ENCODE measurements at regions not wholly inside any gene's neighbourhood (a gene's known extent, or its start where the extent isn't known, plus 50 kb on each side); places are given as distances from the start of the nearest gene placed in this dataset.
A peak's percentile ranks its signal among the peaks of the same experiment; 100 is the strongest.

DNA sequence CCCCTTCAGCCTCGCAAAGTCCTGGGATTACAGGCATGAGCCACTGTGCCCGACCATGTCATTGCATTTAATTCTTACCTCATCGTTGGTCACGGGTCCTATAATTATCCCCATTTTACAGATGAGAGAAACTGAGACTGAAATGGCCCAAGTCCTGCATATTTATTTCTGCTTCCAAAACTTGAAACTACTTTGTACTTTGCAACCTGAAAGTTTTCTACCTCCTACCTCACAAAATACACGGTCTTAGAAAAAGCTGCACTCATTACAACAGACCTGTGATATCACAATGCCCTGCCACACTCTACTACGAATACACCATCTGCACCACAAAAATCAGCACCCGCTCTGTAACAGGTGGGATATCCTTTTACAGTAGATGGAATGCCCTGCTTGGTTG, 189.1 kb downstream of the ADAMTS15 start:
- DNase-seq (ENCODE audit: low read depth, low spot score) (no peak), FAIRE-seq (no peak)
- dilution Hi-C loops (cut with MboI; ENCODE audit: extremely low pct_ligation_motif_present, low sequenced_read_pairs) = no loop called here
- Histone ChIP-seq H3K27me3 (ENCODE audit: control insufficient read depth, extremely low read depth, insufficient read depth, low read length) (no peaks in the 10 kb centered on the region), H3K9ac (ENCODE audit: control insufficient read depth, extremely low read depth, insufficient read depth, low read length) (no peak overlapping the region), H4K20me1 (ENCODE audit: control insufficient read depth, extremely low read depth, insufficient read depth, low read length) (no peaks in the 10 kb centered on the region), H3K36me3 (ENCODE audit: control insufficient read depth in 2 of 2, extremely low read depth in 1 of 2, insufficient read depth in 2 of 2, low read length in 2 of 2) (no peaks in the 10 kb centered on the region), H2AFZ (ENCODE audit: control insufficient read depth, low read length) (no peak overlapping the region), H3K4me1 (ENCODE audit: control insufficient read depth, extremely low read depth, insufficient read depth, low read length) (peaks cover 48% of the 10 kb centered on the region), H3K9me1 (ENCODE audit: control insufficient read depth, extremely low read depth, insufficient read depth, low read length) (no peaks in the 10 kb centered on the region), H3K4me2 (ENCODE audit: control insufficient read depth, extremely low read depth, insufficient read depth, low read depth, low read length) (no peak overlapping the region), H3K4me3 (ENCODE audit: control insufficient read depth in 2 of 3, extremely low read depth in 1 of 3, insufficient read depth in 2 of 3, low read depth in 1 of 3, low read length in 3 of 3) (no peak overlapping the region), H3K27ac (ENCODE audit: control insufficient read depth, insufficient read depth, low read length) (peak overlapping the region; percentile 5), H3K79me2 (ENCODE audit: control insufficient read depth, insufficient read depth, low read length) (no peaks in the 10 kb centered on the region), H3K9me3 (ENCODE audit: control insufficient read depth, low read depth, low read length) (no peaks in the 10 kb centered on the region)
- TF ChIP-seq, protein P1, sequence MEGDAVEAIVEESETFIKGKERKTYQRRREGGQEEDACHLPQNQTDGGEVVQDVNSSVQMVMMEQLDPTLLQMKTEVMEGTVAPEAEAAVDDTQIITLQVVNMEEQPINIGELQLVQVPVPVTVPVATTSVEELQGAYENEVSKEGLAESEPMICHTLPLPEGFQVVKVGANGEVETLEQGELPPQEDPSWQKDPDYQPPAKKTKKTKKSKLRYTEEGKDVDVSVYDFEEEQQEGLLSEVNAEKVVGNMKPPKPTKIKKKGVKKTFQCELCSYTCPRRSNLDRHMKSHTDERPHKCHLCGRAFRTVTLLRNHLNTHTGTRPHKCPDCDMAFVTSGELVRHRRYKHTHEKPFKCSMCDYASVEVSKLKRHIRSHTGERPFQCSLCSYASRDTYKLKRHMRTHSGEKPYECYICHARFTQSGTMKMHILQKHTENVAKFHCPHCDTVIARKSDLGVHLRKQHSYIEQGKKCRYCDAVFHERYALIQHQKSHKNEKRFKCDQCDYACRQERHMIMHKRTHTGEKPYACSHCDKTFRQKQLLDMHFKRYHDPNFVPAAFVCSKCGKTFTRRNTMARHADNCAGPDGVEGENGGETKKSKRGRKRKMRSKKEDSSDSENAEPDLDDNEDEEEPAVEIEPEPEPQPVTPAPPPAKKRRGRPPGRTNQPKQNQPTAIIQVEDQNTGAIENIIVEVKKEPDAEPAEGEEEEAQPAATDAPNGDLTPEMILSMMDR (optimal IDR thresholded peaks at IDR 0.05 in 1 of 3, IDR thresholded peaks at IDR 0.05 in 1 of 3, conservative IDR thresholded peaks at IDR 0.05 in 1 of 3; ENCODE audit: extremely low read depth in 1 of 3, insufficient read depth in 2 of 3, low read length in 3 of 3) = no peak
- no peak for TF ChIP-seq EZH2 (IDR thresholded peaks at IDR 0.05; ENCODE audit: low read length)

- Histone ChIP-seq H2AFZ (ENCODE audit: control insufficient read depth, low read length) (no peak overlapping the region), H3K4me3 (ENCODE audit: control insufficient read depth in 2 of 3, extremely low read depth in 1 of 3, insufficient read depth in 2 of 3, low read depth in 1 of 3, low read length in 3 of 3) (no peak overlapping the region), H3K4me2 (ENCODE audit: control insufficient read depth, extremely low read depth, insufficient read depth, low read depth, low read length) (no peak overlapping the region), H3K4me1 (ENCODE audit: control insufficient read depth, extremely low read depth, insufficient read depth, low read length) (peaks cover 48% of the 10 kb centered on the region), H3K79me2 (ENCODE audit: control insufficient read depth, insufficient read depth, low read length) (no peaks in the 10 kb centered on the region), H4K20me1 (ENCODE audit: control insufficient read depth, extremely low read depth, insufficient read depth, low read length) (no peaks in the 10 kb centered on the region), H3K9ac (ENCODE audit: control insufficient read depth, extremely low read depth, insufficient read depth, low read length) (no peak overlapping the region), H3K36me3 (ENCODE audit: control insufficient read depth in 2 of 2, extremely low read depth in 1 of 2, insufficient read depth in 2 of 2, low read length in 2 of 2) (no peaks in the 10 kb centered on the region), H3K9me1 (ENCODE audit: control insufficient read depth, extremely low read depth, insufficient read depth, low read length) (no peaks in the 10 kb centered on the region), H3K27me3 (ENCODE audit: control insufficient read depth, extremely low read depth, insufficient read depth, low read length) (no peaks in the 10 kb centered on the region), H3K9me3 (ENCODE audit: control insufficient read depth, low read depth, low read length) (no peaks in the 10 kb centered on the region), H3K27ac (ENCODE audit: control insufficient read depth, insufficient read depth, low read length) (no peak overlapping the region)
- dilution Hi-C loops (cut with MboI; ENCODE audit: extremely low pct_ligation_motif_present, low sequenced_read_pairs) = no loop called here
- DNase-seq (ENCODE audit: low read depth, low spot score) (no peak), FAIRE-seq (no peak)
- TF ChIP-seq, protein P1 (optimal IDR thresholded peaks at IDR 0.05 in 1 of 3, IDR thresholded peaks at IDR 0.05 in 1 of 3, conservative IDR thresholded peaks at IDR 0.05 in 1 of 3; ENCODE audit: extremely low read depth in 1 of 3, insufficient read depth in 2 of 3, low read length in 3 of 3) = no peak
- TF ChIP-seq EZH2 (IDR thresholded peaks at IDR 0.05; ENCODE audit: low read length) = no peak
Observed at GRCh38 chr11:130638033-130638432, 189.6 kb downstream of the ADAMTS15 start.
